CD4-positive, alpha-beta T cell (primary cell): ENCODE measurements at regions not wholly inside any gene's neighbourhood (a gene's known extent, or its start where the extent isn't known, plus 50 kb on each side); places are given as distances from the start of the nearest gene placed in this dataset.
"Not testable (repeated sequence)": the region's sequence is repeated elsewhere in the genome, so short reads cannot be mapped to it uniquely, and the experiment has no call there.

Source experiments
- ATAC-seq: fragments of 200-7000 bp; cut with Tn5 transposase; one replicate; pipeline ENCODE4 v1.10.0; 2022; ENCODE audit warnings: mild to moderate bottlenecking; ENCODE audit not compliant: poor library complexity
- CTCF ChIA-PET: fragments of 350-600 bp; sonication (Branson Sonifier 250); formaldehyde crosslinking; loops from one replicate; lab custom pipeline; 2021; ENCODE audit warnings: antibody characterized with exemption, inconsistent platforms; lab: Charles Lee
- POLR2A ChIA-PET: fragments of 350-600 bp; sonication (Branson Sonifier 250); formaldehyde crosslinking; loops from one replicate; lab custom pipeline; 2021; ENCODE audit warnings: antibody characterized with exemption, inconsistent platforms; lab: Charles Lee
- DNase-seq, 14 experiments: peaks; one replicate each; pipeline ENCODE4 v3.0.0-alpha.2; 2013 to 2020; ENCODE audit warnings: mixed read lengths in 2 of 14
- H3K27ac ChIP-seq, 2 donors: one replicate each; pipeline versions ENCODE4 v1.5.1 to v1.7.0; 2013; ENCODE audit warnings: low read length in 2 of 2, low read depth in 1 of 2, mild to moderate bottlenecking in 1 of 2
- H3K27me3 ChIP-seq, 2 experiments: 1 replicate in 1 of 2; 2 replicates in 1 of 2; pipeline versions ENCODE4 v1.6.1 to v1.7.0; 2013; ENCODE audit warnings: low read length in 2 of 2, control low read depth in 1 of 2, mild to moderate bottlenecking in 1 of 2, moderate library complexity in 1 of 2; ENCODE audit not compliant: insufficient read depth in 2 of 2, control insufficient read depth in 1 of 2
- H3K36me3 ChIP-seq: one replicate; pipeline ENCODE4 v1.6.1; 2013; ENCODE audit warnings: low read length, control low read depth; ENCODE audit not compliant: insufficient read depth
- H3K4me1 ChIP-seq: one replicate; pipeline ENCODE4 v1.6.1; 2013; ENCODE audit warnings: low read length, control low read depth; ENCODE audit not compliant: insufficient read depth
- H3K4me3 ChIP-seq: one replicate; pipeline ENCODE4 v1.5.1; 2013; ENCODE audit warnings: mild to moderate bottlenecking, low read length, moderate library complexity
- H3K9me3 ChIP-seq, 2 experiments: 1 replicate in 1 of 2; 2 replicates in 1 of 2; pipeline versions ENCODE4 v1.6.1 to v1.7.0; 2013; ENCODE audit warnings: low read length in 2 of 2, mild to moderate bottlenecking in 2 of 2, control low read depth in 1 of 2, moderate library complexity in 1 of 2; ENCODE audit not compliant: control insufficient read depth in 1 of 2, insufficient read depth in 1 of 2
- H3K27ac Mint-ChIP-seq: one replicate; pipeline ENCODE4 v1.8.0; 2020; ENCODE audit warnings: mixed read lengths
- H3K27me3 Mint-ChIP-seq: one replicate; pipeline ENCODE4 v1.8.0; 2021; ENCODE audit warnings: mixed read lengths
- H3K36me3 Mint-ChIP-seq: one replicate; pipeline ENCODE4 v1.8.0; 2021; ENCODE audit warnings: low read depth, mixed read lengths
- H3K4me1 Mint-ChIP-seq: one replicate; pipeline ENCODE4 v1.8.0; 2021; ENCODE audit warnings: low read depth, mixed read lengths
- H3K4me3 Mint-ChIP-seq: one replicate; pipeline ENCODE4 v1.8.0; 2020; ENCODE audit warnings: mild to moderate bottlenecking, mixed read lengths
- H3K9me3 Mint-ChIP-seq: one replicate; pipeline ENCODE4 v1.8.0; 2020; ENCODE audit warnings: mixed read lengths
- intact Hi-C, 2 experiments: fragments of 100-400 bp; cut with DNase I in 1 of 2; cut with micrococcal nuclease in 1 of 2; formaldehyde crosslinking; loops; one replicate each; pipeline versions ENCODE4 v1.15.1 to v1.9.0; 2023 to 2025; cut with DNase I, micrococcal nuclease
- TF ChIP-seq, protein P1 (sequence below): fragments of 200-600 bp; IDR thresholded peaks from one replicate; pipeline ENCODE4 v1.8.0; 2022; ENCODE audit warnings: antibody characterized with exemption, mild to moderate bottlenecking

DNA sequence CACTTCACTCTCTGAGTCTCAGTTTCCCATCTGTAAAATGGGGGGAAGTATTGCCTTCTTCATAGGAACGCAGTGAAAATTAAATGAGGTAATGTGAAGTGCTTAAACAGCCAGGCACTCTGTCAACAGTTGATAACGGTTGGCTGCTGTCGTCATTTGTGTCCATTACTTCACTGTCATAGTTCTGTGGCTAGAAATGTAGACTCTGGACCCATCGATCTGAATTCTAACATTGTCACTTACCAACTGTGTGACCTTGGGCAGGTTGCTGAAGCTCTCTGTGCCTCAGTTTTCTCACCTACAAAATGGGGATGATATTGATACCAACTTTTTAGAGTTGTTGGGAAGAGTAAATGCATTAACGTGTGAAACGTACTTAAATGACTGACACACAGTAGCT, 152.6 kb downstream of the PTPRU start:
- H3K9me3 ChIP-seq = no peaks in the 10 kb centered on the region
- H3K4me1 Mint-ChIP-seq = no peaks in the 10 kb centered on the region
- H3K27me3 ChIP-seq = peaks cover 17 to 59% of the 10 kb centered on the region in 2 experiments
- ChIA-PET CTCF (no interaction called here), POLR2A (no interaction called here)
- H3K4me3 ChIP-seq = no peak overlapping the region
- DNase-seq (no peak), ATAC-seq (no peak)
- intact Hi-C loops = no loop called here
- no peak overlapping the region for H3K4me3 Mint-ChIP-seq
- no peaks in the 10 kb centered on the region for H3K36me3 ChIP-seq
- no peaks in the 10 kb centered on the region for H3K36me3 Mint-ChIP-seq
- no peak overlapping the region for H3K27ac ChIP-seq
- TF ChIP-seq, protein P1, sequence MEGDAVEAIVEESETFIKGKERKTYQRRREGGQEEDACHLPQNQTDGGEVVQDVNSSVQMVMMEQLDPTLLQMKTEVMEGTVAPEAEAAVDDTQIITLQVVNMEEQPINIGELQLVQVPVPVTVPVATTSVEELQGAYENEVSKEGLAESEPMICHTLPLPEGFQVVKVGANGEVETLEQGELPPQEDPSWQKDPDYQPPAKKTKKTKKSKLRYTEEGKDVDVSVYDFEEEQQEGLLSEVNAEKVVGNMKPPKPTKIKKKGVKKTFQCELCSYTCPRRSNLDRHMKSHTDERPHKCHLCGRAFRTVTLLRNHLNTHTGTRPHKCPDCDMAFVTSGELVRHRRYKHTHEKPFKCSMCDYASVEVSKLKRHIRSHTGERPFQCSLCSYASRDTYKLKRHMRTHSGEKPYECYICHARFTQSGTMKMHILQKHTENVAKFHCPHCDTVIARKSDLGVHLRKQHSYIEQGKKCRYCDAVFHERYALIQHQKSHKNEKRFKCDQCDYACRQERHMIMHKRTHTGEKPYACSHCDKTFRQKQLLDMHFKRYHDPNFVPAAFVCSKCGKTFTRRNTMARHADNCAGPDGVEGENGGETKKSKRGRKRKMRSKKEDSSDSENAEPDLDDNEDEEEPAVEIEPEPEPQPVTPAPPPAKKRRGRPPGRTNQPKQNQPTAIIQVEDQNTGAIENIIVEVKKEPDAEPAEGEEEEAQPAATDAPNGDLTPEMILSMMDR = no peak
- H3K4me1 ChIP-seq = no peaks in the 10 kb centered on the region
- no peaks in the 10 kb centered on the region for H3K9me3 Mint-ChIP-seq
- no peak overlapping the region for H3K27ac Mint-ChIP-seq
- peaks cover 79% of the 10 kb centered on the region for H3K27me3 Mint-ChIP-seq

DNA sequence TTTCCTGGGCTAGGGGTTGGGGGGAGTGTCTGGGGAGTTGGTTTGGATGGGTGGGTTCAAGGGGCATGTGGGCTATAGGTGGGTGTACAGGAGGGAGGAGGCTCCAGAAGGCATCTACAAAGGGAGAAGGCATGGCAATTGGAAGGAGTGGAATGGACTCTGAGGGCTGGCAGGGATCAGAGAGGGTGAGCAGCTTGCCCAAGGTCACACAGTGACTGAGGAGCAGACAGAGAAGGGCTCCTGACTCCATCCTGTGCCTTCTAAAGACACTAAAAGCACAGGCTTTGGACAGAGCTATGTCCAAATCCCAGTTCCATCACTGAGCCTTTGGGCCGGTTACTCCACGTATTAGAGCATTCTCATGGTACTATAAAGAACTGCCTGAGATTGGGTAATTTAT, 151.8 kb downstream of the PTPRU start:
- Mint-ChIP-seq H3K9me3 (no peaks in the 10 kb centered on the region), H3K27ac (no peak overlapping the region), H3K4me1 (no peaks in the 10 kb centered on the region), H3K27me3 (peaks cover 80% of the 10 kb centered on the region), H3K36me3 (no peaks in the 10 kb centered on the region), H3K4me3 (no peak overlapping the region)
- peaks cover 0 to 2% of the 10 kb centered on the region in 2 experiments for H3K9me3 ChIP-seq
- H3K36me3 ChIP-seq = no peaks in the 10 kb centered on the region
- ATAC-seq (no peak), DNase-seq (no peak)
- ChIA-PET CTCF (no interaction called here), POLR2A (no interaction called here)
- TF ChIP-seq, protein P1 = no peak
- peaks cover 17 to 61% of the 10 kb centered on the region in 2 experiments for H3K27me3 ChIP-seq
- no peaks in the 10 kb centered on the region for H3K4me1 ChIP-seq
- intact Hi-C loops = no loop called here
- no peak overlapping the region for H3K4me3 ChIP-seq
- no peak overlapping the region for H3K27ac ChIP-seq

DNA sequence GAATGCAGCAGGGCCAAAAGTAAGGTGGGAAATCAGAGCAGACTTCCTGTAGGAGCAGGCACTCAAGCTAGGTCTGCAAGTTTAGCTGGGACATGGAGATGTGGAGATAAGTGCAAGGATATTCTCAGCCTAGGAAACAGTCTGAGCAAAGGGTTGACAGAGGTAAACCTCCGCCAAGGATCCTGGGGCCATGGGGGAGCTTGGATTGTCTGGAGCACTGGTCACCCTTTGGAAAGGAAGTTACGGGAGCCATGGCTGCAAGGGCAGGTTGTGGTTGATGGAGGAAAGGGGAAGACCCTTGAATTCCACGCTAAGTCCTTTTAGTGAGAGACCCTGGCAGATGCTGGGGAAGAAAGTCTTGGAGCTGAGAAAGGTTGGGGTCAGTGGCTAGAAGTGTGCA, 150.9 kb downstream of the PTPRU start:
- peaks cover 21 to 56% of the 10 kb centered on the region in 2 experiments for H3K27me3 ChIP-seq
- POLR2A ChIA-PET = no interaction called here
- Mint-ChIP-seq H3K36me3 (no peaks in the 10 kb centered on the region), H3K4me3 (no peak overlapping the region), H3K27ac (no peak overlapping the region), H3K27me3 (peaks cover 84% of the 10 kb centered on the region), H3K4me1 (no peaks in the 10 kb centered on the region), H3K9me3 (no peaks in the 10 kb centered on the region)
- H3K9me3 ChIP-seq = peaks cover 0 to 7% of the 10 kb centered on the region in 2 experiments
- no peaks in the 10 kb centered on the region for H3K4me1 ChIP-seq
- CTCF ChIA-PET = no interaction called here
- no peak overlapping the region for H3K4me3 ChIP-seq
- TF ChIP-seq, protein P1 = no peak
- intact Hi-C loops = no loop called here
- H3K36me3 ChIP-seq = no peaks in the 10 kb centered on the region
- DNase-seq (no peak), ATAC-seq (no peak)
- H3K27ac ChIP-seq = no peak overlapping the region

DNA sequence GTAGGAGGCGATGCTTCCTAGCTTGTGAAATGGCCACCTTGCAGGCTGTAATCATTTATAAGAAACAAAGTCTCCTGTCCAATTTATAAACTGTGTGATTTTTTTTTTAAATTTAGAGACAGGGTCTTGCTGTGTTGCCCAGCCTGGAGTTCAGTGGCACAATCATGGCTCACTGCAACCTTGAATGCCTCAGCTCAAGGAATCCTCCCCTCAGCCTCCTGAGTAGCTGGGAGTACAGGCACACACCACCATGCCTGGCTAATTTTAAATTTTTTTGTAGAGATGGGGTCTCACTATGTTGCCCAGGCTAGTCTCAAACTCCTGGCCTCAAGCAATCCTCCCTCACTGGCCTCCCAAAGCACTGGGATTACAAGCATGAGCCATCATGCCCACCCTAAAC, 150.1 kb downstream of the PTPRU start:
- POLR2A ChIA-PET = interaction anchor here (0.6 kb wide), 1 partner anchor 172 kb away, joined by 4 read pairs; no protein-coding TSS in a partner anchor
- H3K27ac Mint-ChIP-seq, H3K36me3 Mint-ChIP-seq, CTCF ChIA-PET, intact Hi-C loops, H3K27ac ChIP-seq, H3K9me3 Mint-ChIP-seq, H3K36me3 ChIP-seq, H3K4me1 ChIP-seq, H3K4me3 ChIP-seq, DNase-seq, H3K4me3 Mint-ChIP-seq, ATAC-seq, H3K4me1 Mint-ChIP-seq: not testable (repeated sequence)
- Histone ChIP-seq H3K9me3 (peaks cover 0 to 11% of the 10 kb centered on the region in 2 experiments), H3K27me3 (peaks cover 14 to 56% of the 10 kb centered on the region in 2 experiments)
- H3K27me3 Mint-ChIP-seq = peaks cover 77% of the 10 kb centered on the region
